DOHH2 (cell line): ENCODE measurements at regions not wholly inside any gene's neighbourhood (a gene's known extent, or its start where the extent isn't known, plus 50 kb on each side); places are given as distances from the start of the nearest gene placed in this dataset.
"Not testable (repeated sequence)": the region's sequence is repeated elsewhere in the genome, so short reads cannot be mapped to it uniquely, and the experiment has no call there.

Source experiments
- EZH2phosphoT487 ChIP-seq: fragments of 200-600 bp; sonication (generic); IDR thresholded peaks from 2 replicates; pipeline ENCODE4 v1.6.1; 2017; ENCODE audit warnings: borderline replicate concordance, mild to moderate bottlenecking, antibody characterized with exemption, low read length, moderate library complexity, mixed read lengths
- TF ChIP-seq, protein P1 (sequence below): fragments of 200-600 bp; sonication (generic); IDR thresholded peaks from one replicate; pipeline ENCODE4 v1.5.1; 2014; ENCODE audit warnings: antibody characterized with exemption, mild to moderate bottlenecking, low read depth, low read length; ENCODE audit not compliant: poor library complexity, severe bottlenecking

DNA sequence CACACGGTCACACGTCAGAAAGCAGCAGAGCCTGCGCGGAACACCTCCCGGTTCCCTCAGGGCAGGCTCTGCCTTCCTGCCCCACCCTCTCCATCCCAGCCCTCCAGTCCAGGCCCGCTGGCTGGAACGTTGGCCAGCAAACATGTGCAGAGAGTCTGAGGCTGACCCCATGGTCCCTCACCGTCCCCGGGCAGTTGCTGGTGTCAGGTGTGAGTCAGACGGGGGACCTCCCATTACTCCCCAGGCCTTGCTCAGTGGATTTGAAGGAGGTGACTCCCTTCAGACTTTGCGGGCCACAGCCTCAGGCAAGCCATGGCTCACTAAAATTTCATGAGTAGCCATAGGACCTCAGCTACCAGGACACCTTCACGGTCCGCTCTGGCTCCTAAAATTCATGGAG lies 74.7 kb downstream of the ATP6V0E2 start:
- TF ChIP-seq, protein P1, sequence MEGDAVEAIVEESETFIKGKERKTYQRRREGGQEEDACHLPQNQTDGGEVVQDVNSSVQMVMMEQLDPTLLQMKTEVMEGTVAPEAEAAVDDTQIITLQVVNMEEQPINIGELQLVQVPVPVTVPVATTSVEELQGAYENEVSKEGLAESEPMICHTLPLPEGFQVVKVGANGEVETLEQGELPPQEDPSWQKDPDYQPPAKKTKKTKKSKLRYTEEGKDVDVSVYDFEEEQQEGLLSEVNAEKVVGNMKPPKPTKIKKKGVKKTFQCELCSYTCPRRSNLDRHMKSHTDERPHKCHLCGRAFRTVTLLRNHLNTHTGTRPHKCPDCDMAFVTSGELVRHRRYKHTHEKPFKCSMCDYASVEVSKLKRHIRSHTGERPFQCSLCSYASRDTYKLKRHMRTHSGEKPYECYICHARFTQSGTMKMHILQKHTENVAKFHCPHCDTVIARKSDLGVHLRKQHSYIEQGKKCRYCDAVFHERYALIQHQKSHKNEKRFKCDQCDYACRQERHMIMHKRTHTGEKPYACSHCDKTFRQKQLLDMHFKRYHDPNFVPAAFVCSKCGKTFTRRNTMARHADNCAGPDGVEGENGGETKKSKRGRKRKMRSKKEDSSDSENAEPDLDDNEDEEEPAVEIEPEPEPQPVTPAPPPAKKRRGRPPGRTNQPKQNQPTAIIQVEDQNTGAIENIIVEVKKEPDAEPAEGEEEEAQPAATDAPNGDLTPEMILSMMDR = not testable (repeated sequence)
- not testable (repeated sequence) for TF ChIP-seq EZH2phosphoT487
